NB4 (cell line): ENCODE measurements at regions not wholly inside any gene's neighbourhood (a gene's known extent, or its start where the extent isn't known, plus 50 kb on each side); places are given as distances from the start of the nearest gene placed in this dataset.

Experiments
- CTCF ChIP-seq: IDR thresholded peaks from one replicate; pipeline ENCODE4 v1.5.1; 2012; ENCODE audit warnings: low read depth, low read length
- MAX ChIP-seq: IDR thresholded peaks from 2 replicates; pipeline ENCODE4 v1.6.1; 2011; ENCODE audit warnings: low read depth, low read length
- POLR2A ChIP-seq: IDR thresholded peaks from 2 replicates; pipeline ENCODE4 v1.6.1; 2011; ENCODE audit warnings: mild to moderate bottlenecking; ENCODE audit not compliant: insufficient read length; ENCODE audit errors: extremely low read depth

- TF ChIP-seq CTCF, result no peak
- TF ChIP-seq MAX, result no peak
- TF ChIP-seq POLR2A, result no peak
These were observed 296.8 kb upstream of the HDAC4 start for GRCh38 chr2:239697399-239698164.
